Peyer's patch (tissue), 4 donors: ENCODE measurements at regions not wholly inside any gene's neighbourhood (a gene's known extent, or its start where the extent isn't known, plus 50 kb on each side); places are given as distances from the start of the nearest gene placed in this dataset.

Source experiments
- CTCF ChIP-seq, 6 experiments: fragments of 450-650 bp in 4 of 6; fragments of 200-600 bp in 2 of 6; sonication (generic) in 1 of 6; IDR thresholded peaks; one replicate each; pipeline ENCODE4 v1.5.1; 2017 to 2019; ENCODE audit warnings: antibody characterized with exemption in 6 of 6, mild to moderate bottlenecking in 3 of 6, moderate library complexity in 1 of 6
- POLR2A ChIP-seq, 2 donors: fragments of 450-650 bp; IDR thresholded peaks; one replicate each; pipeline ENCODE4 v1.5.1; 2017; ENCODE audit warnings: antibody characterized with exemption in 2 of 2, mild to moderate bottlenecking in 2 of 2, moderate library complexity in 2 of 2

GRCh38 chr9:87206064-87206661, 258.9 kb upstream of the GAS1 start:
- TF ChIP-seq CTCF (IDR thresholded peaks at IDR 0.05) (no peak), POLR2A (IDR thresholded peaks at IDR 0.05) (no peak)
